Globus pallidus (tissue), 1 donor: ENCODE measurements at regions not wholly inside any gene's neighbourhood (a gene's known extent, or its start where the extent isn't known, plus 50 kb on each side); places are given as distances from the start of the nearest gene placed in this dataset.

ENCODE experiments used
- DNase-seq: peaks from one replicate; pipeline ENCODE4 v3.0.0-alpha.2; 2015; ENCODE audit warnings: low spot score

DNA sequence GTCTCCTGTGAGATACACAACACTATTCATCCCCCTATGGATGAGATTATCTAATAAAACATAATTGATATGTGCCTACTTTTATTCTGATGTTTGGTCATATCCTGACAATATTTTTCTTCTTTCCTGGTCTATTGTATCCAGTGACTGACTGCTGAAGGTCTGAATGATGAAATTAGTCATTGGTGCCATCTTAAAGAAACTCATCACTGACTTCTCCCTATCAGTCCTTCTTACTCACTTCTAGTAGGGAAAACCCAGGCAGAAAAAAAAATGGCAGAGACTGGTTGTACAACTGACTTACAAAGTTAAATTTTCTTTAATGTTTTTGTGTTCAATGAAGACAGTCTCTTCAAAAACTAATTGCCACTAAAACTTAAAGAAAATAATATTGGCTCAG, 377.4 kb downstream of the HTR7 start:
- DNase-seq, result no peak

DNA sequence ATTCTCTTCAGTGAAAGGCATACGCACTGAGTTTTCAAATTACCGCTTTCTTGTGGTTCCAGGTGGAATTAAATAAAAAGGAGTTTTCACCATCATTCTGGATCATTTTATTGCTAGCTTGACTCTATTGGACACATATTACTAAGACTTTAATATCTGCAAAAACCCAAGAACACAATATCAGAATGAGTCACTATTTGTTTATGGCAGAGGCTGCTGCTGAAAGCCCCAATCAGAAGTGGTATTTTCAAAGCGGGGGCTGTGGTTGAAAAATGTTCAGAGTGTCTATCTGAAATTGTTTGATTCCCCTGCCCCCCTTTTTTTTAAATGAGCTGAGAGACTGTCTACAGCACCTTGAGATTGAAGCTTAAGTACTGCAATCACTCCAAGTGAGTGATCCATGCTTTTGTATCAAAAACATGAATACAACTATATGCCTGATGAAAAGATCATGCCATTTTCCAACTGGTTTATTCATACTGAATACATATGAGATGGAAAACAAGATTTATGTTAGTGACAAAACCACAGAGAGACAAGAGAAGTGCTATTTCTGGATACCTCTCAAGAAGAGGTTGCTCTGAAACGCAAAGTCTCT, 376.4 kb downstream of the HTR7 start:
- DNase-seq, result no peak

DNA sequence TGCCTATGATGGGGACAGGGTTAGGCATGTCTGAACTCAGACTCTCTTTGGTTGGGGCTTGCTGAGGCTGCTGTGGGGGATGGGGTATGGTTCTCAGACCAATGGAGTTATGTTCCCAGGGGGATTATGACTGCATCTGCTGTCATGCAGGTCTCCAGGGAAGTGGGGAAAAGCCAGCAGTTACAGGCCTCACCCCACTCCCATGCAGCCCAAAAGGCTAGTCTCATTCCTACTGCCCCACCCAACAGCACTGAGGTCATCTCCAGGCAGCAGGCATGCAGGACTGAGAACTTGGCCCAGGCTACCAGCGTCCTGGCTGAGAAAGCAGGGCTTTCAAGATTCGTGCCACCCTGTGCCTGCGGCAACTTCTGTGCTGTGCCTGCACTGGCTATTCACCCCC, 373.3 kb downstream of the HTR7 start:
- no peak for DNase-seq

DNA sequence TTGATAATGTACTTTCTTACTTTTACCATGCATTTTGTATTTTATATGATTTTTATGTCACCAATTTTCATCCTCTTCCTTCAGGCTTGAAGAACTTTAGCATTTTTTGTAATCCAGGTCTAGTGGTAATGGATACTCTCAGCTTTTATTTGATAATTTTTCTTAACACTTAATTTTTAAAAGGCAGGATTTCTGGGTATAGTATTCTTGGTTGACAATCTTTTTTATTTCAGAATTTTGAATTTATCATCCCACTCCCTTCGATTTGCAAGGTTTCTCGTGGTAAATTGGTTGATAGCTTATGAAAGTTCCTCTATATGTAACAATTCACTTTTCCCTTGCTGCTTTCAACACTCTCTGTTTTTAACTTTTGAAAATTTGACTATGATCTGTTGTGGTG, 363.7 kb downstream of the HTR7 start:
- DNase-seq, result no peak

DNA sequence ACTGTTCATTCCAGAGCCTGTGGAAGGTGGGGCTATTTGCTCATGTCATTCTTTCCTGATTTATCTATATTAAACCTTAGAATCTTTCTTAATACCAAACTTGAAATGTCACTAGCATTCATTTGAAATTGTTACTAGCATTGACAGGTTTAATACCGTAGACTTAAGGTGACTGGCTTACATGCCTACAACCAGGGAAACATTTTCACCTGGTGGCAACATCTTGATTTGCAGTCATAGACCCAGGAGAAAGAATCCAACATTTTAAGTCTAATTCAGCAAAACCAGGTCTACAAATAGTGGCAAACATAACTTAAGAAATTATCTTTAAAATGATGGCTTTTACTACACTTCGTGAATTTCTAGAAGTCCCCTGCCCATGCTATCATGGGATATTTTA, 353.7 kb downstream of the HTR7 start:
- DNase-seq, result no peak

DNA sequence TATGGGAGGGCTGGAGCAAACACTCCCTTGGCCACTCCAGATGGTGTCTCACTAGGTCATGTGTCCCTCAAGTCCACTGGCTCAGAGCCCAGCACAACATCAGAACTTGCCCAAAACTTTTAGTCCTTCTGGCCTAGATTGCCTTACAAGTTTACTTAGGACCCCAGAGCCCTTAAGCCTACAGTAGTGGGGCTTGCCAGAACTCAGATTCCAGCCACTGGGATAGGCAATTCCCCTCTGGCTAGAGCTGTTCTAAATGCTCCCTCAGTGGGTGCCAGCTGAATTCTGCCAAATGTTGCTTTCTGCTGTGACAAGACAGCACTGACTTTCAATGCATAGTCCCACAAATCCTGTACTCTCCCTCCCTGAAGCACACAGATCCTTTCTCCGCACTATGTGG, 331.1 kb downstream of the HTR7 start:
- no peak for DNase-seq

DNA sequence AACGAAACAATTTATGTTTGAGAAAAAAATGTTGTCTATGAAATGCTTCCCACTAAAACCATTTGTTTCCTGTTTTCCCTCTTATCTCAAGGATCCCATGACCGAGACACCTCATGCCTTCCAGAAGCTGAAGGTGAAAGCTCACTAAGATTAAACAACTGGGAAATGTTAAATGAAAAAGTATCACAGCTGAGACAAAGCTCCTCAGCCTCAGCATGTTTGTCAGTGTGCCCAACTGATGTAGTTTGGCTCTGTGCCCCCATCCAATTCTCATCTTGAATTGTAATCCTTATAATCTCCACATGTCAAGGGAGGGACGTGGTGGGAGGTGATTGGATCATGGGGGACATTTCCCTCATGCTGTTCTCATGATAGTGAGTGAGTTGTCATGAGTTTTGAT, 327.3 kb downstream of the HTR7 start:
- no peak for DNase-seq

DNA sequence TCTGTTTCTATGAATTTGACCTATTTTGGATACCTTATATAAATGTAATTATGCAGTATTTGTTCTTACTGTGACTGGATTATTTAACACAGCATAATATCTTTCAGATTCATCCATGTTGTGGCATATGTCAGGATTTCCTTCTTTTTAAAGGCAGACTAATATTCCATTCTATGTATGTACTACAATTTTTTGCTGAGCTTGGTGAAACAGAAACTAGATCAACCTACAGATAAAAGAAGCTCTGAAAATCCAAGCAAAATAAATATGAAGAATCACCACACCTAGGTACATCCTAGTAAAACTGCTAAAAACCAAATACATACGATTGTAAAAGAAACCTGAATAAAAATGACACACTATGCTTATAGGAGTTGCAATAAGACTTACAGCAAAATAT, 300.5 kb downstream of the HTR7 start:
- DNase-seq, result no peak

DNA sequence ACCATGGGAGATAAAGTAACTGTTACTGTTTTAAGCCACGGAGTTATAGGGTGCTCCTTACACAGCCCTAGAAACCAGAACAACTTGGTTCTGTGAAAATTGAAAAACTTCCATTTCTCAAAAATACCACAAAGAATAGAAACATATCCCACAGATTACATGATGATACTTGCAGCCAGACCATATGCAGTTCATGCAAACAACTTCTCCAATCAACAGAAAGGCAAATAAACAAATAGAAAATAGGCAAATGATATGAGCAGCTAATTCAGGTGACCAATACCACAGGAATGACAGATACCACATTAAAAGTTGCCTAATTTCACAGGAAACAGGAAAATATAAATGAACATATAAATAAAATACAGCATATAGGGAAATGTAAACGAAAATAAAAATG, 297.5 kb downstream of the HTR7 start:
- DNase-seq, result no peak

DNA sequence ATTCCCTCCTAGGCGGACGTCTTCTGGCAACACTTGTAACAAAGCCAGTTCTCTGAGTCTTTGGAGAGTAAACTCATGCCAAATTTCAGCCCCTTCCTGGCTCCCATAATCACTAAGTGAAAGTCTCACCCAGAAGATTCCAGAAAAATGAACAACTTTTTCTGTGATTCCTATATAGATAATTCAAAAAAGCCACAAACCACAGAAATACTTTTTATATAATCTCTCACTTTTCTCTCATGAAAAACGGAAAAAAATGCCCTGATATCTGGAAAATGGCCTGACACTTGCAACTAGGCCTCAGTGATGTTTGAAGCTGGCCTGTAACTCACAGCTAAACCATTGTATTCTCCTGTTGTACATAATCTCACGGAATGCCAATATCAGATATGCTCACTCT, 296.2 kb downstream of the HTR7 start:
- no peak for DNase-seq

DNA sequence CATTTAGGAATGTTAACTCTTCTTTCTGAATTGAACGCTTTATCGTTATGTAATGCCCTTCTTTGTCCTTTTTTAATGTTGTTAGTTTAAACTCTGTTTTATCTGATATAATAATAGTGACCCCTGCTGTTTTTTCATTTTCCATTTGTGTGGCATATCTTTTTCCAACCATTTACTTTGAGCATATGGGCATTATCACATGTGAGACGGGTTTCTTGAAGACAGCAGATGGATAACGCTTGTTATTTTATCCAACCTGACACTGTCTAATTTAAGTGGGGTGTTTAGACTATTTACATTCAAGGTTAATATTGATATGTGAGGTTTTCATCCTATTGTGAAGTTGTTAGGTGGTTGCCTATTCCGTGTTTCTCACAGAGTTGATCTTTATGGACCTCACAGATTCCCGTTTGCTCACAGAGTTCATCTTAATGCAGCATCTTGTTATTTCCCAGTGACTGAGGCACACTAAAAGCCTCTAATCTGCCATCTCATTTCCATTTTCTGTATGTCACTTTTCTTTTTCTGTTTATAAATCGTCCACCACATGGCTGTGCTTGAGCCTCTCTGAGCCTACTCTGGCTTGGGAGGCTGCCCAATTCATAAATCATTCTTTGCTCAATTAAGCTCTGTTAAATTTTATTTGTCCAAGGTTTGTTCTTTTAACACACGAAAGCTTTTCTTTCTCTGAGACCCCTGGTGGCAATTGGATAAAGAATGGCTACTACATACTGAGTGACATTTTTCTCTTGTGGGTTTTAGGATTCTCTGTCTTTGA, 286.2 kb downstream of the HTR7 start:
- no peak for DNase-seq

DNA sequence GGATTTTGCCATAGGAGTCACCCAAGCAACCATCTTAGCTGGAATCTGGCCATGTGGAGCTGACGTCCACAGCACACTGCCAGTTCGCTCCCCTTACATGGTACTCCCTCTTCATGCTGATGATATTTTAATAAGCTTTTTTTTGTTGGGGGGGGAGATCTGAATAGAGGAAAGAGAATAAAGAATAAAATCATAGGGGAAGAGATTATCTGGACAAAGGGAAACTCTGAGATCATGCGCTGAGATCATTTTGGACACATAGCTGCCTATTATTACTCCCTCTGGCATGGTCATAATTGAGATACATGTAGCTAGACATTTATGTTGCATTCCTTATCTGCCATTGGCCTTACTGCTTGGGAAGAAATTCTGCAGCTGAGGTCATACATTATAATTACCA, 282.7 kb downstream of the HTR7 start:
- DNase-seq, result no peak

DNA sequence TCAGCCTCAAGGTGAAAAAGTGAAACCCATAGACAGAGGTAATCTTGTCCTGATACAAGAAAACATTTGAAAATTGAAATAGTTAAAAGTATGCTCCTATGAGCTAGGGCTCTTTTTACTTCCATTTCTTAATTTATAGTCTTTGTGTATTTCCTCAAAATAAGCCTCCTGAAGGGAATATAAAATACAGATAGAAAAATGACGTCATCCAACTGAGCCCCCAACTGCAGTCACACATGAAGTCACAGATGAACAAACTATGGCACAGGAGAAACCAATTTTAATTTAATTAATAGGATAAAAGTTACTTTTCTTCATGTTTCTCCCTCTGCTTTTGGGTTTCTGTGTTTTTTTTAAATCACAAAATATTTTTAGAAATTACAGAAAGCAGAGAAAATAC, 280.3 kb downstream of the HTR7 start:
- DNase-seq, result no peak

DNA sequence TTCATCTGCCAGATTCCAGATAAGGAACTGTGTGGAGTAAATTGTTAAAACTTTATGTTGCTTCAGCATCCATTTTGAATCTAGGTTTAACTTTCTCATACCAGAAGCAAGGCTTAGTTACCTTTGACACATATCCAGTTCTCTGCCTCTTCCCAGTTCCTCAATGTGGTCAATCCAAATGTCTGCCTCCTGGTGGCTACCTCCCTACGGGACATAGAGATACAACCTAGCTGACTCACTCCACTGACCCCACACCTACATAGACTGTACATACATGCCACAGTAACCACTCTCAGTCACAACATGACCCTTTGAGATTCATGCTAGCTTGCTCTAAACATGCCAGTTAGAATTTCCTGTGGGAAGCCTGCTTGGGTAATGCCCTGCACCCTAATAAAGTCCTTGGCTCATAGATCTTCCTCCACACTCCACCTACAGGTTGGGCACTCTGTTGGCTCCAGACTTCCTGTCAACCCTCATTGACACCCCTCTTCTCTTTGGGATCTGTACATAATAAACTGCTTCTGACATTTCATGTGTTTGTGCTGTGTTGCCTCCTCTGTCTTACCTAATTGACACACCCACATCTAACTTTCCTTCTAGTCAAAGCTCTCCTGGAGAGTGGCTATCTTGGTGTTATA, 278.1 kb downstream of the HTR7 start:
- DNase-seq, result no peak

DNA sequence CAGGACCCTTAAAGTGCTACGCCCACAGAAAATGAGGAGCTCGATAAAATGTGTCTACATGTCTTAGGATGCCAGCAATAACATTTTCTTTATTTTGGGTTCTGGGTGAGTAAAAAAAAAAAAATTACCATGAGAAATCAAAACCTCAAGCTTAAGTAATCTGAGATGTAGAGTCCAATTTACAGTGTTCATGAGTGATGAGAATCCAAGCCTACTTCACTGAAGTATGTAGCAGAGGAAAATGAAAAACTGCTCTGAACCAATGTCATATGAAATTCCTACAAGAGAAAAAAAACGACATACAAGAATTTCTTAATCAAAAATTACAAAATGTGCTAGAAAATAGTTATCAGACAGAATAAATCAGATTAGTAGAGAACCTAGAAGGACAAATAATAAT, 274.4 kb downstream of the HTR7 start:
- no peak for DNase-seq

DNA sequence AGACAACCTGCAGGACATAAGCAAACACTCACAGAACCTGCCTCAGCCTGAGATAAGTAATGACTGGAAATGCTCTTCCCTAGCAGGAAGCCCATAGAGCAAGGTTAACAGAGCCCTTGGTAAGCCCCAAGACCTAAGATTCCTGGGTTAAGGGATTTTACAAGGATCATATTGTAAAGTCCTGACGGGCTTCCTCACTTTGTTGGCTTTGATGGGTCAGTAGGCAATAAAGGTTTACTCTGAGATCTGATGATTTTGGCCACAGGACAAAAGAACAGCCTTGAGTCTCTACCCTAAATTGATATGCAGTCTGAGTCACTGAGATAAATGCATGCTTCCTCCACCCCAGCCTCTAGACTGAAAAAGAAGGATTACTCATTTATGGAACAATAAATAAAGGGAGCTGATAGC, 270.8 kb downstream of the HTR7 start:
- no peak for DNase-seq

DNA sequence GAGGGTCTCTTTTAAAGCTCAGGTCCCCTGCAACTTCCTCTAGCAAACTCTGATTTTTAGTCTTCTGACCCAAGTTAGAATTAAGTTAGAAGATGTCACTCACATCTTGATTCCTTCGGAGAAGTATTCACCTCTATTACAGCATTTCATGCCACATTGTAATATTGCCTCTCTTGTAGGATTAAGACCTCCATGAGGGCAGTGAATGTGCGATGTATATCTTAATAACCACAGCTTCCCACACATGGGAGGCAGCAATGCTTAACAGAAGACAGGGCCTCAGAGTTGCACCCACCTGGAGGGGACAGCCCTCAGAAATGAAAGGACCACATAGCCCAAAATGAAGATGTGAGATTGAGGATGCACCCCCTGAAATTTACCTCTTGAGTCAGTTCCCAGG, 270.3 kb downstream of the HTR7 start:
- no peak for DNase-seq

DNA sequence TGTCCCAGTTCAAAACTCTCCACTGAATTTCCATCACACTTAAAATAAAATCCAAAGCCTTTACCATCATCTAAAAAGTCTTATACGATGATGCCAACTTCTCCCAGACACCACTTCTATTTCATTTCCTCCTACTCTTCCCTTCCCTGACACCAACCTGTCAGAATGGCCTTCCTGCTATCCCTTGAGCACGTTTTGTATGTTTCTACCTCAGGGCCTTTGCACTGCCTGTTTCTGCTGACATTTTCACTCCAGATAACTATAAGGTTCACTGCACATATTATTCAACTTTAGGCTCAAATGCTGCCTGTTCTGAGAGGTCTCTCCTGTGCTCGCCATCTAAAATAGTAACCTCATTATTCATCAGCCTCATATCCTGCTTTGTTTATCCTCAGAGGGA, 269.6 kb downstream of the HTR7 start:
- DNase-seq, result no peak

DNA sequence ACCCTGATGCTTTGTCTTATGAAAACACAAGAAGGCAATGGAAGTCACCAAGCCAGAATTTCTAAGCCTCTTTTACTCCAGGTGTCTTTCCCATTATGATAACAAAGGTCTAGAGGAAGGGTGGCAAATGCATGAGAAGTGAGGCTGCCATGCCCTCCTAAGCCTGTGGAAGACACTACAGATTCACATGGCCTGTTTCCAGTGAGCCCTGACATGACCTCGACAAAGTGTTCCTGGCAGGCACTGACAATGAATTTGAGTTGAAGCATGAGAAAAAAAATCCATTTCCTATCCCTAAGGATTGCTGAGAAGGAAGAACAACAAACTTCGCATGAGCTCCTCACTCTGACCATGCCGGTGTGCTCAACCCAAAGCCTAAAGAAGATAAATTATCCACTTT, 268.0 kb downstream of the HTR7 start:
- DNase-seq, result no peak

DNA sequence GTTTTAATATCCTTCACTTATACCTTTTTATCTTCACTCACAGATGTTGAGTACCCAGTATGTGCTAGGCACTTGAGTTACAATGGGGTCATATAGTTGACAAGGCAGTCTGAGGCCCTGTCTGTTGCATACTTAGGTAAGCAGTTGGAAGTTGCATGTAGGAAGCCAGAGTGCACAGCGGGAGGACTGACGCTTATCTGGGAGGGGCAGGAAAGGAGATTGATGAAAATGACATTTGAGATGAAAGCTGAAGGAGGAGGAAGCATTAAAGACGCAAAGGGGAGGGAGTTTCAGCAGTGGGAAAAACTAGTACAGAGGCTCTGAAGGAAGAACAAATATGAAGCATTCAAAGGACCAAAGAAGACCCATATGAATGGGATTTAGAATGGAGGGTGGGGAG, 266.2 kb downstream of the HTR7 start:
- no peak for DNase-seq

DNA sequence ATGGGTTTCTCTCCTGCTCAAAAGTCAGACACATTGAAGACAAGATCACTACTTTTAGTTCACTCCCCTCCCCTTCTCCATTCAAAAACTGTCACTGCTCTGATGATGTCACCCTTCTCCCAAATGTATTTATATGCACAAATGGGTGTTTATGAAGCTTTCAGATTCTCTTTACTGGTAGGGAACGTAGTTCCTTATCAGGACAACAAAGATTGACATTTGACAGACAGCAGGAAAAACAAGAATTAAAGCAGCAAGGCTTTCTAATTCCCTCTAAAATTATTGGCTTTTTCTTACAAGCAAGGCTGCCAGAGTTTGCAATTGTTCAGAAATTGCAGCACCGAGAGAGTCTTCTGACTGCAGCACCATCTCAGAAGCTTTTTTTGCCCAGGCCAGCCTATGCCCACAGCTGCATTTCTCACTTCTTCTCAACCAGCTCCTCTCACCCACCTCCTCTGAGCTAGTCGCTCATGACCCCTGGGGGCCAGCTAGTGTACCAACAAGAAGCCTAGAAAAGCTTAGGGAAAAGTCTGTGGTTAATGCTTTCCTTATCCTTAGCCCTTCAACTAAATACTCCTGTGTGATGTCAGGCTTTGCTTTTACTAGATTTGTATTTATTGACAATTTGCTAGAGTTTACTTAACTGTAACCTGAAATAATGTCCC, 265.1 kb downstream of the HTR7 start:
- DNase-seq, result peak; percentile 40

DNA sequence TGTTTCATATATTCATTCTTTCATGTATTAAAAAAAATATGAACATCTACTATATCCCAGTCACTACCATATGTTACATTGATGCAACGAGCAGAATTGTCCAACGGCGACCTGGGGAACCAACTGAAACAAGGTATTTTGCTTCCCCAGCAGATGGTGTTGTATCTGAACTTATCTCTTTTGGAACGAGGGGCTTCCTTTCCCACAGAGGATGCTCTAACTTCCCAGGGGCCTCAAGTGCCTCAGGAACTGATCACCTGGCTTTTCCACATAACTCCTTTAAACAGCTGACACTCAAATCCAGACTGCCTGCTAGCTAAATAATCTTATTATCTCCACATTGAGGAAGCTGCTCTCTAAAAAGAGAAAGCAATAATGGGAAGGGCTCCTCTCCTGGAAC, 259.3 kb downstream of the HTR7 start:
- DNase-seq, result no peak
